Esophagus squamous epithelium (tissue), 5 donors: ENCODE measurements at regions not wholly inside any gene's neighbourhood (a gene's known extent, or its start where the extent isn't known, plus 50 kb on each side); places are given as distances from the start of the nearest gene placed in this dataset.

ENCODE experiments used
- DNase-seq: peaks from one replicate; lab custom pipeline; 2025; lab: John Stamatoyannopoulos, UW
- H3K27ac ChIP-seq, 4 donors: fragments of 200-600 bp; sonication (generic); one replicate each; pipeline ENCODE4 v1.5.1; 2016 to 2019; ENCODE audit warnings: mild to moderate bottlenecking in 1 of 4
- H3K27me3 ChIP-seq, 4 donors: fragments of 200-600 bp; sonication (generic); 1 replicate in 3 of 4; 2 replicates in 1 of 4; pipeline versions ENCODE4 v1.5.1 to v1.6.0; 2017 to 2021; ENCODE audit warnings: antibody characterized with exemption in 1 of 4
- H3K36me3 ChIP-seq, 3 donors: fragments of 200-600 bp; sonication (generic); one replicate each; pipeline ENCODE4 v1.5.1; 2016 to 2019
- H3K4me1 ChIP-seq, 3 donors: fragments of 200-600 bp; sonication (generic); one replicate each; pipeline ENCODE4 v1.5.1; 2017 to 2019
- H3K4me3 ChIP-seq, 4 donors: fragments of 200-600 bp; sonication (generic); 1 replicate in 3 of 4; 2 replicates in 1 of 4; pipeline ENCODE4 v1.5.1; 2016 to 2019; ENCODE audit warnings: mild to moderate bottlenecking in 2 of 4, moderate library complexity in 1 of 4
- H3K9me3 ChIP-seq, 3 donors: fragments of 200-600 bp; sonication (generic); one replicate each; pipeline ENCODE4 v1.5.1; 2016 to 2019
- POLR2A ChIP-seq, 4 donors: fragments of 450-650 bp; IDR thresholded peaks; one replicate each; pipeline ENCODE4 v1.6.1; 2017; ENCODE audit warnings: antibody characterized with exemption in 4 of 4, mild to moderate bottlenecking in 4 of 4, moderate library complexity in 3 of 4
- WGBS, 2 donors: methylation state at CpG; one replicate each; pipeline ENCODE4 v1.1.5; 2018; 5-methylcytosine and 5-hydroxymethylcytosine counted together
- intact Hi-C: fragments of 100-400 bp; cut with DNase I; formaldehyde crosslinking; loops from one replicate; pipeline ENCODE4 v1.15.0; 2022
- TF ChIP-seq, protein P1 (sequence below), 6 experiments: fragments of 450-650 bp in 4 of 6; fragments of 200-600 bp in 2 of 6; sonication (generic) in 2 of 6; IDR thresholded peaks; one replicate each; pipeline ENCODE4 v1.5.1; 2016 to 2019; ENCODE audit warnings: antibody characterized with exemption in 6 of 6, mild to moderate bottlenecking in 4 of 6, moderate library complexity in 4 of 6
- donor health status: DM: yes; HTN: yes; CAD: no.

DNA sequence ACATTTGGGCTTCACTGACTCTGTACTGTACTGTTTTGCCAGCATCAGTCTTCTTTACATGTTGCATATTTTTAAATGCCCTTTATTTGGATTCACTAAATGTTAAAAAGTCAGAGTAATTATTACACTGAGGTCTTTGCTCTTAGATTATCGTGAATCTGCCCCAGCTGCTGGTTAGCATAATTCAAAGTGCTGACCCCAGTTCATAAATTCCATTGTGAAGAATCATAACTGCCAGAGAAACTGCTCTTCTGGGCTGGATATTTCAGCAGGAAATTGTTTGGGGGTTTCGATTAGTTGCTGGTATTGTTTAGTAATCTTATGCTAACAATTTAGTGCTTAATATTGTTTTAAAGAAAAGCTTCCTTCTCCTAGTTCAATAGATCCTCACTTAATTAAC is 682.1 kb upstream of the MAP3K7 start:
- no peaks in the 10 kb centered on the region for H3K4me1 ChIP-seq
- no peaks in the 10 kb centered on the region for H3K27me3 ChIP-seq
- no peak overlapping the region for H3K4me3 ChIP-seq
- H3K9me3 ChIP-seq = peaks cover 0 to 2% (median 0%) of the 10 kb centered on the region in 3 donors
- TF ChIP-seq POLR2A (IDR thresholded peaks at IDR 0.05) = no peak
- TF ChIP-seq, protein P1, sequence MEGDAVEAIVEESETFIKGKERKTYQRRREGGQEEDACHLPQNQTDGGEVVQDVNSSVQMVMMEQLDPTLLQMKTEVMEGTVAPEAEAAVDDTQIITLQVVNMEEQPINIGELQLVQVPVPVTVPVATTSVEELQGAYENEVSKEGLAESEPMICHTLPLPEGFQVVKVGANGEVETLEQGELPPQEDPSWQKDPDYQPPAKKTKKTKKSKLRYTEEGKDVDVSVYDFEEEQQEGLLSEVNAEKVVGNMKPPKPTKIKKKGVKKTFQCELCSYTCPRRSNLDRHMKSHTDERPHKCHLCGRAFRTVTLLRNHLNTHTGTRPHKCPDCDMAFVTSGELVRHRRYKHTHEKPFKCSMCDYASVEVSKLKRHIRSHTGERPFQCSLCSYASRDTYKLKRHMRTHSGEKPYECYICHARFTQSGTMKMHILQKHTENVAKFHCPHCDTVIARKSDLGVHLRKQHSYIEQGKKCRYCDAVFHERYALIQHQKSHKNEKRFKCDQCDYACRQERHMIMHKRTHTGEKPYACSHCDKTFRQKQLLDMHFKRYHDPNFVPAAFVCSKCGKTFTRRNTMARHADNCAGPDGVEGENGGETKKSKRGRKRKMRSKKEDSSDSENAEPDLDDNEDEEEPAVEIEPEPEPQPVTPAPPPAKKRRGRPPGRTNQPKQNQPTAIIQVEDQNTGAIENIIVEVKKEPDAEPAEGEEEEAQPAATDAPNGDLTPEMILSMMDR (IDR thresholded peaks at IDR 0.05) = no peak
- no peak for DNase-seq
- intact Hi-C loops = no loop called here
- H3K36me3 ChIP-seq = no peaks in the 10 kb centered on the region
- WGBS, 2 donors = 28 to 51% methylated on average over 2 of the region's 2 CpGs
- no peak overlapping the region for H3K27ac ChIP-seq

GRCh38 chr6:91267246-91267645 is 680.4 kb upstream of the MAP3K7 start:
- H3K27ac ChIP-seq = no peak overlapping the region
- WGBS, 2 donors = 71 to 80% methylated on average over 6 of the region's 6 CpGs
- DNase-seq = no peak
- H3K4me1 ChIP-seq = no peaks in the 10 kb centered on the region
- H3K9me3 ChIP-seq = peaks cover 0 to 2% (median 0%) of the 10 kb centered on the region in 3 donors
- no peaks in the 10 kb centered on the region for H3K36me3 ChIP-seq
- no peak overlapping the region for H3K4me3 ChIP-seq
- H3K27me3 ChIP-seq = no peaks in the 10 kb centered on the region
- intact Hi-C loops = no loop called here
- no peak for TF ChIP-seq POLR2A (IDR thresholded peaks at IDR 0.05)
- TF ChIP-seq, protein P1 (IDR thresholded peaks at IDR 0.05) = no peak

- DNase-seq = no peak
- H3K27me3 ChIP-seq = no peaks in the 10 kb centered on the region
- no peak overlapping the region for H3K27ac ChIP-seq
- intact Hi-C loops = no loop called here
- H3K9me3 ChIP-seq = peaks cover 0 to 2% (median 0%) of the 10 kb centered on the region in 3 donors
- no peaks in the 10 kb centered on the region for H3K36me3 ChIP-seq
- H3K4me1 ChIP-seq = no peaks in the 10 kb centered on the region
- no peak overlapping the region for H3K4me3 ChIP-seq
- TF ChIP-seq, protein P1 (IDR thresholded peaks at IDR 0.05) = no peak
- no peak for TF ChIP-seq POLR2A (IDR thresholded peaks at IDR 0.05)
These were observed 679.3 kb upstream of the MAP3K7 start for GRCh38 chr6:91266156-91266555.

DNA sequence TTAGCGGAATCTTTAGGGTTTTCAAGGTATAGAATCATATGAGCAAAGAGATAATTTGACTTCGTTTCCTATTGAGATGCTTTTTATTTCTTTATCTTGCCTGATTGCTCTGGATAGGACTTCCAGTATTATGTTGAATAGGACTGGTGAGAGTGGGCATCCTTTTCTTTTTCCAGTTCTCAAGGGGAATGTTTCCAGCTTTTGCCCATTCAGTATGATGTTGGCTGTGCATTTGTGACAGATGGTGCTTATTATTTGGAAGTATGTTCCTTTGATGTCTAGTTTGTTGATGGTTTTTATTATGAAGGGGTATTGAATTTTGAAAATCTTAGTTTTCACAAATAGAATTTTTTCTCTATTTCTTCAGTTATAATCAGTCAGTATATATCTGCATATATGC is 656.6 kb upstream of the MAP3K7 start:
- 65 to 66% methylated on average over 2 of the region's 2 CpGs for WGBS, 2 donors
- no peak overlapping the region for H3K27ac ChIP-seq
- H3K4me3 ChIP-seq = no peak overlapping the region
- H3K27me3 ChIP-seq = no peaks in the 10 kb centered on the region
- no peak for DNase-seq
- intact Hi-C loops = no loop called here
- TF ChIP-seq POLR2A (IDR thresholded peaks at IDR 0.05) = no peak
- TF ChIP-seq, protein P1 (IDR thresholded peaks at IDR 0.05) = no peak
- H3K36me3 ChIP-seq = no peaks in the 10 kb centered on the region
- H3K9me3 ChIP-seq = no peaks in the 10 kb centered on the region
- no peaks in the 10 kb centered on the region for H3K4me1 ChIP-seq

- 71 to 81% methylated on average over 2 to 3 of the region's 3 CpGs for WGBS, 2 donors
- no peaks in the 10 kb centered on the region for H3K36me3 ChIP-seq
- TF ChIP-seq, protein P1 (IDR thresholded peaks at IDR 0.05) = no peak
- no peak for TF ChIP-seq POLR2A (IDR thresholded peaks at IDR 0.05)
- DNase-seq = no peak
- H3K27me3 ChIP-seq = no peaks in the 10 kb centered on the region
- no peaks in the 10 kb centered on the region for H3K4me1 ChIP-seq
- no peak overlapping the region for H3K27ac ChIP-seq
- intact Hi-C loops = no loop called here
- H3K4me3 ChIP-seq = no peak overlapping the region
- H3K9me3 ChIP-seq = no peaks in the 10 kb centered on the region
These were observed 655.7 kb upstream of the MAP3K7 start for GRCh38 chr6:91242614-91242949.
